HEK293 (cell line): ENCODE measurements at regions not wholly inside any gene's neighbourhood (a gene's known extent, or its start where the extent isn't known, plus 50 kb on each side); places are given as distances from the start of the nearest gene placed in this dataset.

Source experiments
- CTCF ChIA-PET: fragments of 350-600 bp; formaldehyde crosslinking; extraction: SDS; loops from one replicate; lab custom pipeline; 2021; ENCODE audit warnings: antibody characterized with exemption; lab: Yijun Ruan, JAX
- POLR2A ChIA-PET: fragments of 300-600 bp; formaldehyde crosslinking; extraction: SDS; loops from one replicate; lab custom pipeline; 2020; ENCODE audit warnings: antibody characterized with exemption, inconsistent platforms; lab: Yijun Ruan, JAX
- H3K27ac ChIP-seq: fragments of 200-500 bp; sonication (Bioruptor generic); 2 replicates; pipeline ENCODE4 v1.5.1; 2014; ENCODE audit warnings: low read depth, low read length, control low read depth, inconsistent platforms; ENCODE audit errors: extremely low read depth
- H3K36me3 ChIP-seq, 2 experiments: fragments of 200-500 bp in 1 of 2; sonication (Bioruptor generic) in 1 of 2; 1 replicate in 1 of 2; 2 replicates in 1 of 2; pipeline ENCODE4 v1.5.1; 2014 to 2017; ENCODE audit warnings: inconsistent platforms in 2 of 2, low read length in 2 of 2; ENCODE audit not compliant: control insufficient read depth in 2 of 2, insufficient read depth in 1 of 2
- H3K4me1 ChIP-seq: fragments of 200-500 bp; sonication (Bioruptor generic); 2 replicates; pipeline ENCODE4 v1.5.1; 2014; ENCODE audit warnings: mild to moderate bottlenecking, low read length, inconsistent platforms; ENCODE audit not compliant: control insufficient read depth, insufficient read depth
- H3K4me3 ChIP-seq: 2 replicates; pipeline ENCODE4 v1.5.1; 2011; ENCODE audit warnings: low read depth, mild to moderate bottlenecking, control low read depth, low read length, moderate library complexity
- H3K9me3 ChIP-seq: fragments of 200-500 bp; sonication (Bioruptor generic); 2 replicates; pipeline ENCODE4 v1.5.1; 2014; ENCODE audit warnings: low read depth, low read length, inconsistent platforms; ENCODE audit not compliant: control insufficient read depth, insufficient read depth
- MZF1 ChIP-seq: fragments of 450-650 bp; formaldehyde crosslinking; IDR thresholded peaks from 2 replicates; pipeline ENCODE4 v1.5.1; 2017; ENCODE audit warnings: missing biosample characterization, missing genetic modification characterization, borderline replicate concordance
- OSR2 ChIP-seq: fragments of 450-650 bp; formaldehyde crosslinking; IDR thresholded peaks from 2 replicates; pipeline ENCODE4 v1.5.1; 2016; ENCODE audit warnings: missing biosample characterization, missing genetic modification characterization
- TCF7L2 ChIP-seq: IDR thresholded peaks from 2 replicates; pipeline ENCODE4 v1.6.1; 2011; ENCODE audit warnings: low read depth, mild to moderate bottlenecking, inconsistent platforms, low read length, moderate library complexity, borderline replicate concordance
- ZBTB44 ChIP-seq: fragments of 450-650 bp; IDR thresholded peaks from 2 replicates; pipeline ENCODE4 v1.5.1; 2018; ENCODE audit warnings: missing biosample characterization, mild to moderate bottlenecking, missing genetic modification characterization
- ZNF121 ChIP-seq: fragments of 450-650 bp; formaldehyde crosslinking; IDR thresholded peaks from 2 replicates; pipeline ENCODE4 v1.5.1; 2016; ENCODE audit warnings: missing biosample characterization, missing genetic modification characterization
- ZNF221 ChIP-seq: fragments of 450-650 bp; formaldehyde crosslinking; IDR thresholded peaks from 2 replicates; pipeline ENCODE4 v1.5.1; 2017; ENCODE audit warnings: missing biosample characterization, missing genetic modification characterization, borderline replicate concordance
- ZNF274 ChIP-seq, 2 experiments: fragments of 200-500 bp in 1 of 2; fragments of 450-650 bp in 1 of 2; sonication (Bioruptor generic) in 1 of 2; formaldehyde crosslinking in 1 of 2; IDR thresholded peaks; 2 replicates each; pipeline versions ENCODE4 v1.5.1 to v1.6.1; 2014 to 2016; ENCODE audit warnings: borderline replicate concordance in 1 of 2, inconsistent platforms in 1 of 2, low read length in 1 of 2, missing biosample characterization in 1 of 2, missing genetic modification characterization in 1 of 2
- ZNF335 ChIP-seq: fragments of 450-650 bp; formaldehyde crosslinking; conservative IDR thresholded peaks from 2 replicates; pipeline ENCODE4 v1.5.1; 2016; ENCODE audit warnings: missing biosample characterization, missing genetic modification characterization
- ZNF341 ChIP-seq: fragments of 450-650 bp; formaldehyde crosslinking; IDR thresholded peaks from 2 replicates; pipeline ENCODE4; 2016; ENCODE audit warnings: low read depth, missing biosample characterization, missing genetic modification characterization
- ZNF350 ChIP-seq: fragments of 450-650 bp; formaldehyde crosslinking; IDR thresholded peaks from 2 replicates; pipeline ENCODE4 v1.5.0; 2017; ENCODE audit warnings: missing biosample characterization, mild to moderate bottlenecking, missing genetic modification characterization
- ZNF354C ChIP-seq: fragments of 450-650 bp; formaldehyde crosslinking; IDR thresholded peaks from 2 replicates; pipeline ENCODE4 v1.5.1; 2016; ENCODE audit warnings: missing biosample characterization, missing genetic modification characterization, low read depth, borderline replicate concordance
- ZNF521 ChIP-seq: fragments of 450-650 bp; formaldehyde crosslinking; IDR thresholded peaks from 2 replicates; pipeline ENCODE4 v1.5.1; 2017; ENCODE audit warnings: missing biosample characterization, mild to moderate bottlenecking, missing genetic modification characterization
- ZNF580 ChIP-seq: fragments of 450-650 bp; formaldehyde crosslinking; IDR thresholded peaks from 2 replicates; pipeline ENCODE4 v1.5.1; 2016; ENCODE audit warnings: missing biosample characterization, missing genetic modification characterization
- ZNF704 ChIP-seq: fragments of 450-650 bp; formaldehyde crosslinking; IDR thresholded peaks from 2 replicates; pipeline ENCODE4 v1.5.1; 2016; ENCODE audit warnings: missing biosample characterization, missing genetic modification characterization
- TF ChIP-seq, protein P1 (sequence below): fragments of 450-650 bp; formaldehyde crosslinking; conservative IDR thresholded peaks from 2 replicates; pipeline ENCODE4 v1.5.1; 2016; ENCODE audit warnings: low read depth, missing biosample characterization, missing genetic modification characterization

GRCh38 chr21:31545036-31545435 lies 114.5 kb upstream of the SOD1 start:
- Histone ChIP-seq H3K4me3 (no peak overlapping the region), H3K36me3 (peaks cover 0 to 4% of the 10 kb centered on the region in 2 experiments; a peak in 1 of 3 replicates), H3K27ac (no peak overlapping the region), H3K4me1 (peaks cover 19% of the 10 kb centered on the region), H3K9me3 (no peaks in the 10 kb centered on the region)
- TF ChIP-seq ZNF221 (no peak), ZNF354C (tag by site-specific recombination) (no peak)
- ChIA-PET POLR2A (interaction anchor here (0.9 to 3.1 kb wide), 2 partner anchors 14 to 19 kb away, joined by 6 to 10 read pairs; no protein-coding TSS in a partner anchor), CTCF (no interaction called here)

- Histone ChIP-seq H3K4me1 (peaks cover 19% of the 10 kb centered on the region), H3K27ac (peak overlapping the region; percentile 7; the same call in 1 of the 2 replicates), H3K9me3 (no peaks in the 10 kb centered on the region), H3K4me3 (no peak overlapping the region), H3K36me3 (peaks cover 0 to 4% of the 10 kb centered on the region in 2 experiments; a peak in 1 of 3 replicates)
- ChIA-PET POLR2A (interaction anchor here (3.1 kb wide), 1 partner anchor 16 kb away, joined by 10 read pairs; no protein-coding TSS in a partner anchor), CTCF (interaction anchor here (0.5 to 1.5 kb wide), 2 partner anchors 16 to 176 kb away, joined by 3 to 5 read pairs; no protein-coding TSS in a partner anchor)
- TF ChIP-seq MZF1 (tag by site-specific recombination) (peak; percentile 61; the same call in 1 of the 2 replicates), ZNF521 (tag by site-specific recombination) (no peak), TCF7L2 (no peak), OSR2 (peak; percentile 29; the same call in 1 of the 2 replicates)
- TF ChIP-seq, protein P1, sequence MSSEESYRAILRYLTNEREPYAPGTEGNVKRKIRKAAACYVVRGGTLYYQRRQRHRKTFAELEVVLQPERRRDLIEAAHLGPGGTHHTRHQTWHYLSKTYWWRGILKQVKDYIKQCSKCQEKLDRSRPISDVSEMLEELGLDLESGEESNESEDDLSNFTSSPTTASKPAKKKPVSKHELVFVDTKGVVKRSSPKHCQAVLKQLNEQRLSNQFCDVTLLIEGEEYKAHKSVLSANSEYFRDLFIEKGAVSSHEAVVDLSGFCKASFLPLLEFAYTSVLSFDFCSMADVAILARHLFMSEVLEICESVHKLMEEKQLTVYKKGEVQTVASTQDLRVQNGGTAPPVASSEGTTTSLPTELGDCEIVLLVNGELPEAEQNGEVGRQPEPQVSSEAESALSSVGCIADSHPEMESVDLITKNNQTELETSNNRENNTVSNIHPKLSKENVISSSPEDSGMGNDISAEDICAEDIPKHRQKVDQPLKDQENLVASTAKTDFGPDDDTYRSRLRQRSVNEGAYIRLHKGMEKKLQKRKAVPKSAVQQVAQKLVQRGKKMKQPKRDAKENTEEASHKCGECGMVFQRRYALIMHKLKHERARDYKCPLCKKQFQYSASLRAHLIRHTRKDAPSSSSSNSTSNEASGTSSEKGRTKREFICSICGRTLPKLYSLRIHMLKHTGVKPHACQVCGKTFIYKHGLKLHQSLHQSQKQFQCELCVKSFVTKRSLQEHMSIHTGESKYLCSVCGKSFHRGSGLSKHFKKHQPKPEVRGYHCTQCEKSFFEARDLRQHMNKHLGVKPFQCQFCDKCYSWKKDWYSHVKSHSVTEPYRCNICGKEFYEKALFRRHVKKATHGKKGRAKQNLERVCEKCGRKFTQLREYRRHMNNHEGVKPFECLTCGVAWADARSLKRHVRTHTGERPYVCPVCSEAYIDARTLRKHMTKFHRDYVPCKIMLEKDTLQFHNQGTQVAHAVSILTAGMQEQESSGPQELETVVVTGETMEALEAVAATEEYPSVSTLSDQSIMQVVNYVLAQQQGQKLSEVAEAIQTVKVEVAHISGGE = 0 out of 2 replicates have a peak, but pooled peaks have one; percentile 13
These were observed 116.3 kb upstream of the SOD1 start for GRCh38 chr21:31543191-31543590.

GRCh38 chr21:31538816-31539215 lies 120.7 kb upstream of the SOD1 start:
- TF ChIP-seq ZNF341 (tag by site-specific recombination) (peak; percentile 41; the same call in 1 of the 2 replicates), ZNF335 (tag by site-specific recombination) (no peak)
- no peak overlapping the region for H3K27ac ChIP-seq
- ChIA-PET CTCF (interaction anchor here (0.6 to 2.5 kb wide), 13 partner anchors 8 to 540 kb away, joined by 3 to 23 read pairs (median 3); no protein-coding TSS in a partner anchor), POLR2A (no interaction called here)
- H3K36me3 ChIP-seq = peaks cover 0 to 4% of the 10 kb centered on the region in 2 experiments; a peak in 1 of 3 replicates
- H3K9me3 ChIP-seq = no peaks in the 10 kb centered on the region
- no peak overlapping the region for H3K4me3 ChIP-seq
- H3K4me1 ChIP-seq = peaks cover 3% of the 10 kb centered on the region

DNA sequence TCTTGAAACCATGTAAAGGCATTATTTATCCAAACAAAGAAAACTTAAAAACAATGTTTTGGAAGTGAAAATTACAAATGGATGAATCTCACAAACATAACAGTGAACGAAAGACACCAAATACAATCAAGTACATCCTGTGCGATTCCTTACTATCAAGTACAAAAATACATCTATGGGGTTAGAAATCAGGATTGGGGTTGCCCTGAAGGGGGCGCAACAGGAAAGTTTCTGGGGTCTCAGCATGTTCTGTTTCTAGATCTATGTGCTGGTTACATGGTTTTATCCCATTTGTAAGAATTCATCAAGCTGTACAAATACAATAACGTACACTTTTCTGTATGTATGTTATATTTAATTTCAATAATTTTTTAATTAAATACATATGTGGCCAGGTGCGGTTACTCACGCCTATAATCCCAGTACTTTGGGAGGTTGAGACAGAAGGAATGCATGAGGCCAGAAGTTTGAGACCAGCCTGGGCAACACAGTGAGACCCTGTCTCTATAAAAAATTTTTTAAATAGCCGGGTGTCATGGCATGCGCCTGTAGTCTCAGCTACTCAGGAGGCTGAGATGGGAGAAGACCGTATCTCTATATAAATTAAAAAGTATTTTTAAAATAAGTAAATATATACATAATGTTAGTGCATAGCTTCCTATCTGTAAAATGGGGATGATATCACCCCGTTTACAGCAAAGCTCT lies 121.5 kb upstream of the SOD1 start:
- TF ChIP-seq ZNF274 (IDR thresholded peaks at IDR 0.05; ENCODE audit: low read length) (no peak), ZNF274 (tag by site-specific recombination; IDR thresholded peaks at IDR 0.05; ENCODE audit: borderline replicate concordance) (no peak), ZBTB44 (tag by site-specific recombination) (no peak), ZNF580 (tag by site-specific recombination) (0 out of 2 replicates have a peak, but pooled peaks have one; percentile 19), ZNF350 (tag by site-specific recombination) (no peak), ZNF121 (tag by site-specific recombination) (peak; percentile 87), ZNF704 (tag by site-specific recombination) (no peak)
- no peak overlapping the region for H3K4me3 ChIP-seq
- H3K4me1 ChIP-seq = peaks cover 3% of the 10 kb centered on the region
- ChIA-PET POLR2A (no interaction called here), CTCF (interaction anchor here (0.6 to 2.5 kb wide), 18 partner anchors 9 to 474 kb away, joined by 3 to 23 read pairs (median 3); no protein-coding TSS in a partner anchor)
- no peaks in the 10 kb centered on the region for H3K9me3 ChIP-seq
- H3K27ac ChIP-seq = no peak overlapping the region
- peaks cover 0 to 4% of the 10 kb centered on the region in 2 experiments; a peak in 1 of 3 replicates for H3K36me3 ChIP-seq
